ENCODE measurements at regions not wholly inside any gene's neighbourhood (a gene's known extent, or its start where the extent isn't known, plus 50 kb on each side); places are given as distances from the start of the nearest gene placed in this dataset.

- Histone ChIP-seq H3K27ac (no peak overlapping the region), H3K4me1 (replicated peaks) (no peaks in the 10 kb centered on the region), H3K27me3 (replicated peaks; ENCODE audit: insufficient read depth) (no peaks in the 10 kb centered on the region), H3K9me3 (no peaks in the 10 kb centered on the region), H3K4me3 (no peak overlapping the region), H3K36me3 (no peaks in the 10 kb centered on the region)
- no peak for DNase-seq (ENCODE audit: low spot score)
- no peak for TF ChIP-seq CTCF (IDR thresholded peaks at IDR 0.05)
- TF ChIP-seq POLR2AphosphoS5 (IDR thresholded peaks at IDR 0.05): no peak
- TF ChIP-seq POLR2A (IDR thresholded peaks at IDR 0.05): no peak
- WGBS: 53% methylated on average over 6 of the region's 6 CpGs
- intact Hi-C loops (cut with DNase I): no loop called here
Observed at GRCh38 chr13:67355812-67356476, 125.8 kb upstream of the PCDH9 start.

- WGBS: 26% methylated on average over 2 of the region's 2 CpGs
- no peak overlapping the region for H3K27ac ChIP-seq
- no peaks in the 10 kb centered on the region for H3K9me3 ChIP-seq
- no peak for TF ChIP-seq POLR2A (IDR thresholded peaks at IDR 0.05)
- no peak for TF ChIP-seq POLR2AphosphoS5 (IDR thresholded peaks at IDR 0.05)
- no peak for TF ChIP-seq CTCF (IDR thresholded peaks at IDR 0.05)
- intact Hi-C loops (cut with DNase I): no loop called here
- H3K36me3 ChIP-seq: no peaks in the 10 kb centered on the region
- H3K4me3 ChIP-seq: no peak overlapping the region
- no peaks in the 10 kb centered on the region for H3K4me1 ChIP-seq (replicated peaks)
- DNase-seq (ENCODE audit: low spot score): no peak
- H3K27me3 ChIP-seq (replicated peaks; ENCODE audit: insufficient read depth): no peaks in the 10 kb centered on the region
Observed at GRCh38 chr13:67353941-67354340, 123.8 kb upstream of the PCDH9 start.

GRCh38 chr13:67353031-67353430 lies 122.9 kb upstream of the PCDH9 start:
- intact Hi-C loops (cut with DNase I): no loop called here
- no peaks in the 10 kb centered on the region for H3K36me3 ChIP-seq
- no peaks in the 10 kb centered on the region for H3K27me3 ChIP-seq (replicated peaks; ENCODE audit: insufficient read depth)
- H3K4me3 ChIP-seq: no peak overlapping the region
- DNase-seq (ENCODE audit: low spot score): no peak
- 75% methylated on average over 1 of the region's 1 CpG for WGBS
- H3K9me3 ChIP-seq: no peaks in the 10 kb centered on the region
- no peak overlapping the region for H3K27ac ChIP-seq
- TF ChIP-seq POLR2A (IDR thresholded peaks at IDR 0.05): no peak
- no peak for TF ChIP-seq CTCF (IDR thresholded peaks at IDR 0.05)
- TF ChIP-seq POLR2AphosphoS5 (IDR thresholded peaks at IDR 0.05): no peak
- H3K4me1 ChIP-seq (replicated peaks): no peaks in the 10 kb centered on the region

- no peaks in the 10 kb centered on the region for H3K4me1 ChIP-seq (replicated peaks)
- H3K27me3 ChIP-seq (replicated peaks; ENCODE audit: insufficient read depth): no peaks in the 10 kb centered on the region
- no peak overlapping the region for H3K27ac ChIP-seq
- DNase-seq (ENCODE audit: low spot score): no peak
- no peak overlapping the region for H3K4me3 ChIP-seq
- no peaks in the 10 kb centered on the region for H3K36me3 ChIP-seq
- 93% methylated on average over 1 of the region's 1 CpG for WGBS
- no peaks in the 10 kb centered on the region for H3K9me3 ChIP-seq
- intact Hi-C loops (cut with DNase I): no loop called here
- TF ChIP-seq POLR2A (IDR thresholded peaks at IDR 0.05): no peak
- no peak for TF ChIP-seq POLR2AphosphoS5 (IDR thresholded peaks at IDR 0.05)
- no peak for TF ChIP-seq CTCF (IDR thresholded peaks at IDR 0.05)
Observed at GRCh38 chr13:67351909-67352308, 121.8 kb upstream of the PCDH9 start.

GRCh38 chr13:67351114-67351513 lies 121.0 kb upstream of the PCDH9 start:
- H3K27me3 ChIP-seq (replicated peaks; ENCODE audit: insufficient read depth): no peaks in the 10 kb centered on the region
- no peaks in the 10 kb centered on the region for H3K4me1 ChIP-seq (replicated peaks)
- H3K36me3 ChIP-seq: no peaks in the 10 kb centered on the region
- no peak for DNase-seq (ENCODE audit: low spot score)
- no peak overlapping the region for H3K4me3 ChIP-seq
- H3K9me3 ChIP-seq: no peaks in the 10 kb centered on the region
- WGBS: 98% methylated on average over 1 of the region's 1 CpG
- intact Hi-C loops (cut with DNase I): no loop called here
- H3K27ac ChIP-seq: no peak overlapping the region
- no peak for TF ChIP-seq POLR2A (IDR thresholded peaks at IDR 0.05)
- TF ChIP-seq POLR2AphosphoS5 (IDR thresholded peaks at IDR 0.05): no peak
